ENCODE measurements at regions not wholly inside any gene's neighbourhood (a gene's known extent, or its start where the extent isn't known, plus 50 kb on each side); places are given as distances from the start of the nearest gene placed in this dataset.
A peak's percentile ranks its signal among the peaks of the same experiment; 100 is the strongest.

DNA sequence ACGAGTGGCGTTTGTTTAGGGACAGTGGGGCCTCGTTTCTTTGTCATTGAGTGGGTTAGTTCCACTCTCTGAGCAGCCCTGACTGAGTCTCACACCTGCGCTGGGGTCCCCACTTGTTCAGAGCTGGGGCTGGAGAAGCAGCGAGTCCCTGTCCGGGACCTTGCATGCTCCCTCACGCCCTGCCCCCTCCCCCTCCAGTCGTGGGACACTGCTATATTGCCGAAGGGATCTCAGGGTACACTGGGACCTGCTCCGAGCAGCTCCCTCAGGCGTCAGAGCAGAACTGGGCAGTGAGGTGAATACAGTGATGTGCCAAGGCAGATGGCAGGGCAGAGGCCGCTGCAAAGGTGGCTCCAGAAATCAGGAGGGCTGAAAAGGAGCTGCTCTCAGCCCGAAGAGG is 59.9 kb upstream of the KLF13 start (continued):
- TF ChIP-seq RCOR1 (conservative IDR thresholded peaks at IDR 0.05; ENCODE audit: low read depth, low read length) = 0 out of 2 replicates have a peak, but pooled peaks have one; percentile 14
- no peak for TF ChIP-seq EZH2 (IDR thresholded peaks at IDR 0.05; ENCODE audit: borderline replicate concordance, control insufficient read depth, low read depth, low read length)
- TF ChIP-seq, protein P1, sequence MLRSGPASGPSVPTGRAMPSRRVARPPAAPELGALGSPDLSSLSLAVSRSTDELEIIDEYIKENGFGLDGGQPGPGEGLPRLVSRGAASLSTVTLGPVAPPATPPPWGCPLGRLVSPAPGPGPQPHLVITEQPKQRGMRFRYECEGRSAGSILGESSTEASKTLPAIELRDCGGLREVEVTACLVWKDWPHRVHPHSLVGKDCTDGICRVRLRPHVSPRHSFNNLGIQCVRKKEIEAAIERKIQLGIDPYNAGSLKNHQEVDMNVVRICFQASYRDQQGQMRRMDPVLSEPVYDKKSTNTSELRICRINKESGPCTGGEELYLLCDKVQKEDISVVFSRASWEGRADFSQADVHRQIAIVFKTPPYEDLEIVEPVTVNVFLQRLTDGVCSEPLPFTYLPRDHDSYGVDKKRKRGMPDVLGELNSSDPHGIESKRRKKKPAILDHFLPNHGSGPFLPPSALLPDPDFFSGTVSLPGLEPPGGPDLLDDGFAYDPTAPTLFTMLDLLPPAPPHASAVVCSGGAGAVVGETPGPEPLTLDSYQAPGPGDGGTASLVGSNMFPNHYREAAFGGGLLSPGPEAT (IDR thresholded peaks at IDR 0.05; ENCODE audit: low read depth) = 0 out of 2 replicates have a peak, but pooled peaks have one; percentile 39
- TF ChIP-seq NBN (IDR thresholded peaks at IDR 0.05) = no peak
- no peak for TF ChIP-seq ZNF622 (IDR thresholded peaks at IDR 0.05)
- TF ChIP-seq MLLT1 (IDR thresholded peaks at IDR 0.05) = 0 out of 2 replicates have a peak, but pooled peaks have one; percentile 3
- peak; percentile 72 for TF ChIP-seq GATAD2B (conservative IDR thresholded peaks at IDR 0.05; ENCODE audit: low read depth)
- no peak for TF ChIP-seq TCF7 (IDR thresholded peaks at IDR 0.05; ENCODE audit: borderline replicate concordance)
- no peak for TF ChIP-seq CREB1 (IDR thresholded peaks at IDR 0.05; ENCODE audit: low read depth)
- TF ChIP-seq RB1 (IDR thresholded peaks at IDR 0.05; ENCODE audit: borderline replicate concordance) = no peak
- 0 out of 2 replicates have a peak, but pooled peaks have one; percentile 0 for TF ChIP-seq SMC3 (IDR thresholded peaks at IDR 0.05; ENCODE audit: borderline replicate concordance, low read length)
- no peak for TF ChIP-seq HDGF (IDR thresholded peaks at IDR 0.05)
- TF ChIP-seq IKZF2 (IDR thresholded peaks at IDR 0.05) = peak in 1 of 2 experiments; percentile 3; a peak in 1 of 4 replicates
- peak; percentile 69; the same call in 1 of the 2 replicates for TF ChIP-seq CHD1 (IDR thresholded peaks at IDR 0.05; ENCODE audit: low read depth, low read length)
